Muscle of leg (tissue), 3 donors: ENCODE measurements at regions not wholly inside any gene's neighbourhood (a gene's known extent, or its start where the extent isn't known, plus 50 kb on each side); places are given as distances from the start of the nearest gene placed in this dataset.

Experiments
- DNase-seq: peaks from one replicate; pipeline ENCODE4 v3.0.0; 2013
- H3K27ac ChIP-seq: one replicate; pipeline ENCODE4 v1.5.1; 2013; ENCODE audit warnings: mild to moderate bottlenecking, low read length, control low read depth
- H3K27me3 ChIP-seq: one replicate; pipeline ENCODE4 v1.6.1; 2013; ENCODE audit warnings: low read length; ENCODE audit not compliant: control insufficient read depth, insufficient read depth
- H3K36me3 ChIP-seq: one replicate; pipeline ENCODE4 v1.6.1; 2013; ENCODE audit warnings: low read length; ENCODE audit not compliant: control insufficient read depth, insufficient read depth
- H3K4me1 ChIP-seq: one replicate; pipeline ENCODE4 v1.6.1; 2013; ENCODE audit warnings: low read length; ENCODE audit not compliant: control insufficient read depth, insufficient read depth
- H3K4me3 ChIP-seq: one replicate; pipeline ENCODE4 v1.5.1; 2013; ENCODE audit warnings: low read length, control low read depth
- H3K9me3 ChIP-seq: replicated peaks from 2 replicates; pipeline ENCODE4 v1.6.1; 2013; ENCODE audit warnings: low read depth, low read length; ENCODE audit not compliant: control insufficient read depth
- WGBS: methylation state at CpG from one replicate; pipeline ENCODE4 v1.1.5; 2013; ENCODE audit warnings: missing lambda C conversion rate; ENCODE audit not compliant: insufficient coverage; 5-methylcytosine and 5-hydroxymethylcytosine counted together

DNA sequence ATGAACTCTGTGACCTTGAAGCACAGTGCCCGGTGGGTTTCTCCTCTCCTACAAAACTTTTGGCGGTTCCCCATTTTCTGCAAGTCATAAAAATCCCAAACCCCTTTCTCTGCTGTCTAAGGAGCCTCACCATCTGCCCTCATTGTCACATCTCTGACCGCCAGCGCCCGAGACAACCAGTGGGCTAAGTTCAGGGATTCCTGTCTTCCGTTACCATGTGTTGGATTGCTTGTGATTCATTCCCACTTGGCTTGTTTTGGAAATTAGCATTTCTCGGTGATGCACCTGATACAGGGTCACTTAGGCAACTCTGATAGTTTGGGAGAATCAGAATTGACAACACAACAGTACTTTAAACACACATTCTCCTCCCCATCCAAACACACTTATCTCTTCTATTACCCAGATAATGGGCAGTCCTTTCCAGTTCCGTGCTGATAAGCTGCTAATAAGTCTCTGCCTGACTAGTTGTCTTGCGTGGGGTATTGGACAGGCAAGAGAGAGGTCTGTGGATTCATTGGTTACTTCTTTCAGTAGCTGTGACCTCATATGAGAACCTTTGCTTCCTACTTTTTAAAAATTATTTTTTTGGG, 70.0 kb upstream of the KLF4 start:
- no peaks in the 10 kb centered on the region for H3K4me1 ChIP-seq
- no peaks in the 10 kb centered on the region for H3K27me3 ChIP-seq
- DNase-seq = no peak
- H3K36me3 ChIP-seq = no peaks in the 10 kb centered on the region
- H3K27ac ChIP-seq = no peak overlapping the region
- 74% methylated on average over 2 of the region's 9 CpGs for WGBS
- no peak overlapping the region for H3K4me3 ChIP-seq
- H3K9me3 ChIP-seq = no peaks in the 10 kb centered on the region

DNA sequence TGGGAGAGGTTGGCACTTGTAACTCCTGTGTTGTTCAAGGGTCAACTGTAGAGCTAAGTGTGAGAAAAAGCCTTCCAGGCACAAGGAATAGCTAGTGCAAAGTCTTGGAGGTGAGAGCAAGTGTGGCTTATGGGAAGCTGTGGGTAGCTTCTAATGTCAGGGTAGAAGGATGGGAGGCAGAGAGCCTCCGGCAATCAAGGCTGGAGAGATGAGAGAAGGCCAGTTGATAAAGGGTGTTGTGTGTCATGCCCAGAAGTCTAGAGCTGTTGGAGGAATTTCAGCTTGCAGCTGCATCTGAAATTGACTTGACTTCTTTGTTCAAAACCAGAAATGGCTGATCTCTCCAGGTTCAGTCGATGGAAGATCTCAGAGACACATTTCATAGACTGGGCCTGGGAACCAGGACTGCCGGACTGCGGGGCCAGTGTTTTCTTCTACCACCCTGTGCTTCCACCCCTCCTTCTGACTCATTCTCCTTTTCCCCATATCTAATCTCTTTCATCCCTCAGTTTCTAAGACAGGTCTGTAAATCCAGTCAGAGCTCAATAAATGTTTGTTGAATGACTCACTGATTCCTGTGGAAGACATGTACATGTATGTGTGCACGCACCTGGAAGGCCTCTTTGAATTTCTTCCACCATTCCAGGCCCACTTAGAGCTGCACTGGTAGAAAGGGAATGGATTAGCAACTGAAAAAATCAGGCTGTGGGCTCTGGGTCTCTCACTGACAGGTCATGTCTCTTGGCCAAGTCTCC, 67.8 kb upstream of the KLF4 start:
- Histone ChIP-seq H3K27me3 (no peaks in the 10 kb centered on the region), H3K4me1 (no peaks in the 10 kb centered on the region), H3K27ac (no peak overlapping the region), H3K9me3 (no peaks in the 10 kb centered on the region), H3K36me3 (no peaks in the 10 kb centered on the region), H3K4me3 (no peak overlapping the region)
- 83% methylated on average over 4 of the region's 5 CpGs for WGBS
- no peak for DNase-seq

- WGBS = 92% methylated on average over 6 of the region's 8 CpGs
- H3K36me3 ChIP-seq = no peaks in the 10 kb centered on the region
- DNase-seq = no peak
- H3K9me3 ChIP-seq = no peaks in the 10 kb centered on the region
- no peak overlapping the region for H3K4me3 ChIP-seq
- H3K4me1 ChIP-seq = no peaks in the 10 kb centered on the region
- no peaks in the 10 kb centered on the region for H3K27me3 ChIP-seq
- H3K27ac ChIP-seq = no peak overlapping the region
Measured at GRCh38 chr9:107554636-107555035, 65.1 kb upstream of the KLF4 start.

GRCh38 chr9:107548298-107549142, 59.0 kb upstream of the KLF4 start:
- peak; percentile 74 for DNase-seq
- WGBS = 61% methylated on average over 3 of the region's 10 CpGs
- no peak overlapping the region for H3K4me3 ChIP-seq

DNA sequence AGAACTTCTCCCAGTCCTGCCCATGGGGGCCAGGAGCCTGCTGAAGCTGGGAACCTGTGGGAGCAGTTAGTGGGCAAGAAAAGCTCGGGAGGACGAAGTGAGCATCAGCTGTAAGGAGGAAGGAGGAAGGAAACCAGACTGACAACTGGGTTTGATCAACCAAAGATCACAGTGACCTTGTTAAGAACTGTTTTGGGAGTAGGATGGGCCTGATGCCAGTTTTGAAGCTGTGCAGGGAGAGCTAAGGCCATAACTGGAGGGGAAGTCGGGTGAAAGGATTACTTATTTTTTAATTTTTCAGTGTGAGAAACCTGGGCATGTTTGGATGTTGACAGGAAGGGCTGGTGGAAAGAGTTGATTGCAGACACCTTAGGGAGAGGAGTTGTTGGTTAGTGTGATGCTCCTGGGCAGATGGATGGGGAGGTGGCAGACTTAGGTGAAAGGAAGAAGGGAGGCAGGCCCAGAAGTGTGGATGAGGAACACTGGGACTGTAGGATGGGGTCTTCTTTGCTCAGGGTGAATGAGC, 58.3 kb upstream of the KLF4 start:
- 47% methylated on average over 3 of the region's 3 CpGs for WGBS
- no peak for DNase-seq
- Histone ChIP-seq H3K27ac (peak overlapping the region; percentile 21), H3K4me1 (peaks cover 10% of the 10 kb centered on the region), H3K27me3 (no peaks in the 10 kb centered on the region), H3K4me3 (no peak overlapping the region), H3K9me3 (no peaks in the 10 kb centered on the region), H3K36me3 (no peaks in the 10 kb centered on the region)

More at GRCh38 chr9:107548298-107549142, 59.0 kb upstream of the KLF4 start:
- Histone ChIP-seq H3K4me1 (peaks cover 10% of the 10 kb centered on the region), H3K27ac (peak overlapping the region; percentile 21), H3K36me3 (no peaks in the 10 kb centered on the region), H3K27me3 (no peaks in the 10 kb centered on the region), H3K9me3 (no peaks in the 10 kb centered on the region)

GRCh38 chr9:107547303-107547702, 57.7 kb upstream of the KLF4 start:
- no peak overlapping the region for H3K4me3 ChIP-seq
- H3K27me3 ChIP-seq = no peaks in the 10 kb centered on the region
- no CpG with 5 or more reads among the region's 2 CpGs for WGBS
- no peaks in the 10 kb centered on the region for H3K9me3 ChIP-seq
- H3K36me3 ChIP-seq = no peaks in the 10 kb centered on the region
- DNase-seq = no peak
- no peak overlapping the region for H3K27ac ChIP-seq
- H3K4me1 ChIP-seq = peaks cover 10% of the 10 kb centered on the region

GRCh38 chr9:107546859-107547258, 57.3 kb upstream of the KLF4 start:
- Histone ChIP-seq H3K27me3 (no peaks in the 10 kb centered on the region), H3K27ac (no peak overlapping the region), H3K9me3 (no peaks in the 10 kb centered on the region), H3K36me3 (no peaks in the 10 kb centered on the region), H3K4me3 (no peak overlapping the region), H3K4me1 (peaks cover 10% of the 10 kb centered on the region)
- no peak for DNase-seq

DNA sequence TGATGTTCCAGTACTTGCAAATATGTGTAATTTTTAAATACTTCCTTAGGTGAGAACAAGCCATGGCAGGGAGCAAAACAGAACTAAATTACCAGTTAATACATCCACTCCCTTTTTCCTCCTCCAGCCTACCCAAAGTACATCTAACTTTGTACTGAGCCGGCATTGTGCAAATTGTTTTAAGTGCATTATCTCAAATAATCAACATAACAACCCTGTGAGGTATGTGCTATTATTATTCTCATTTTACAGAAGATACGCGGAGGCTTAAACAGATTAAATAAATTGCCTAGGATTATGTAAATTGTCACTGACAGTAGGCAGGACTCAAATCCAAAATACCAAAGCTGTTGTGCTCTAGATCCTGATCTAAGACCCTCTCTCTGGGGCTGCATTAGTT, 55.5 kb upstream of the KLF4 start:
- Histone ChIP-seq H3K27ac (no peak overlapping the region), H3K36me3 (no peaks in the 10 kb centered on the region)
- WGBS = no CpG with 5 or more reads among the region's 3 CpGs

DNA sequence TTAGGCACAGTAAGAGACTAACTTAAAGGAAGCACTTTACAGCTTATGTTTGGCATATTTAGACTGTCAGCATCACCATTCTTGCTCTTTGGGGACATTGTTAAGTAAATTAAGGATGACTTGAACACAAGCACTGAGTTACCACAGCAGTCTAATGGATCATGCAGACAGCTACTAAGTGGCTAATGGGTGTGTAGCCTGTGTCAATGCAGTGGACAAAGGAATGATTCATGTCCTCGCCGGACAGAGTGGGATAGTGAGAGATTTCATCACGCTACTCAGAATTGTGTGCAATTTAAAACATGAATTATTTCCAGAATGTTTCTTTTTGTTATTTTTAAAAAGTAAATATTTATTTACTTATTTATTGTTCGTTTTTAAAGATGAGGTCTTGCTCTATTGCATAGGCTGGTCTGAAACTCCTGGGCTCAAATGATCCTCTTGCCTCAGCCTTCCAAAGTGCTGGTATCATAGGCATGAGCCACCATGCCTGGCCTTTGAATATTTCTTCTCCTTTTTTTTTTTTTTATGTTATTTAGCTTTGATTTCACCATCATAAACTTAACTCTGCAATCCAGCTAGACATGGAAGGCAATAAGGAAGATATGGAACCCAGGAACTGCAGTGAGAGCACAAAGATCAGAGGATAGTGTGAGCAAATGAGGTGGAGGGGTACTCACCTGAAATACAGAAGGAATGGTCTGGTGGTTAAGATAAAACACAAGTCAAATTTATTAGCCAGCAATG, 53.0 kb upstream of the KLF4 start:
- Histone ChIP-seq H3K27me3 (no peaks in the 10 kb centered on the region), H3K9me3 (no peaks in the 10 kb centered on the region), H3K27ac (no peak overlapping the region), H3K36me3 (no peaks in the 10 kb centered on the region), H3K4me3 (no peak overlapping the region), H3K4me1 (peaks cover 4% of the 10 kb centered on the region)
- no peak for DNase-seq
- WGBS = no CpG with 5 or more reads among the region's 4 CpGs

More for the DNA sequence above, 55.5 kb upstream of the KLF4 start:
- Histone ChIP-seq H3K27me3 (no peaks in the 10 kb centered on the region), H3K4me1 (peaks cover 10% of the 10 kb centered on the region), H3K9me3 (no peaks in the 10 kb centered on the region), H3K4me3 (no peak overlapping the region)
- no peak for DNase-seq
